ENCODE measurements at regions not wholly inside any gene's neighbourhood (a gene's known extent, or its start where the extent isn't known, plus 50 kb on each side); places are given as distances from the start of the nearest gene placed in this dataset.

- no peak overlapping the region for H3K4me2 ChIP-seq
- no peak overlapping the region for H3K9ac ChIP-seq
- Mint-ChIP-seq H3K4me3 (no peak overlapping the region), H3K9me3 (peaks cover 6% of the 10 kb centered on the region), H3K27me3 (ENCODE audit: insufficient read depth, low read depth) (peaks cover 8% of the 10 kb centered on the region), H3K36me3 (peaks cover 6% of the 10 kb centered on the region), H3K27ac (peak overlapping the region; percentile 6), H3K4me1 (peaks cover 29% of the 10 kb centered on the region)
- no peaks in the 10 kb centered on the region for H4K20me1 ChIP-seq (ENCODE audit: low read depth)
- no peak overlapping the region for H3K4me3 ChIP-seq
- H3K79me2 ChIP-seq (ENCODE audit: low read depth): no peaks in the 10 kb centered on the region
- H3K27me3 ChIP-seq: no peaks in the 10 kb centered on the region
- H3K27ac ChIP-seq: no peak overlapping the region
- no peak for DNase-seq (ENCODE audit: low spot score)
- no peaks in the 10 kb centered on the region for H3K36me3 ChIP-seq
- H3K4me1 ChIP-seq: peaks cover 3% of the 10 kb centered on the region
- no peak overlapping the region for H2AFZ ChIP-seq (replicated peaks)
- no peak for TF ChIP-seq CTCF (IDR thresholded peaks at IDR 0.05)
- no peak for TF ChIP-seq EZH2phosphoT487 (IDR thresholded peaks at IDR 0.05)
- no peak for TF ChIP-seq EZH2 (IDR thresholded peaks at IDR 0.05)
- no peaks in the 10 kb centered on the region for H3K9me3 ChIP-seq (ENCODE audit: low read depth)
- no peaks in the 10 kb centered on the region for H3F3A ChIP-seq (ENCODE audit: low read depth)
Observed at GRCh38 chr2:8154270-8154669, 527.6 kb upstream of the ID2 start.

GRCh38 chr2:8154936-8155335 is 526.9 kb upstream of the ID2 start:
- Histone ChIP-seq H3K79me2 (ENCODE audit: low read depth) (no peaks in the 10 kb centered on the region), H3F3A (ENCODE audit: low read depth) (no peaks in the 10 kb centered on the region), H3K4me2 (no peak overlapping the region), H3K4me3 (no peak overlapping the region), H3K27me3 (no peaks in the 10 kb centered on the region), H3K4me1 (peaks cover 9% of the 10 kb centered on the region), H3K27ac (no peak overlapping the region), H3K36me3 (no peaks in the 10 kb centered on the region), H3K9me3 (ENCODE audit: low read depth) (no peaks in the 10 kb centered on the region), H2AFZ (replicated peaks) (no peak overlapping the region), H4K20me1 (ENCODE audit: low read depth) (no peaks in the 10 kb centered on the region), H3K9ac (no peak overlapping the region)
- no peak for TF ChIP-seq EZH2 (IDR thresholded peaks at IDR 0.05)
- TF ChIP-seq CTCF (IDR thresholded peaks at IDR 0.05): no peak
- no peak for TF ChIP-seq EZH2phosphoT487 (IDR thresholded peaks at IDR 0.05)
- H3K36me3 Mint-ChIP-seq: peaks cover 6% of the 10 kb centered on the region
- DNase-seq (ENCODE audit: low spot score): no peak
- peaks cover 6% of the 10 kb centered on the region for H3K9me3 Mint-ChIP-seq
- H3K4me1 Mint-ChIP-seq: peaks cover 31% of the 10 kb centered on the region
- peaks cover 12% of the 10 kb centered on the region for H3K27me3 Mint-ChIP-seq (ENCODE audit: insufficient read depth, low read depth)
- no peak overlapping the region for H3K27ac Mint-ChIP-seq
- H3K4me3 Mint-ChIP-seq: no peak overlapping the region

GRCh38 chr2:8157621-8158430 is 524.0 kb upstream of the ID2 start:
- H3K36me3 Mint-ChIP-seq: peaks cover 6% of the 10 kb centered on the region
- H3K27ac ChIP-seq: no peak overlapping the region
- no peaks in the 10 kb centered on the region for H3K36me3 ChIP-seq
- H3F3A ChIP-seq (ENCODE audit: low read depth): no peaks in the 10 kb centered on the region
- no peak overlapping the region for H3K9ac ChIP-seq
- H3K27ac Mint-ChIP-seq: peak overlapping the region; percentile 33
- H3K9me3 ChIP-seq (ENCODE audit: low read depth): no peaks in the 10 kb centered on the region
- no peaks in the 10 kb centered on the region for H3K79me2 ChIP-seq (ENCODE audit: low read depth)
- H3K4me3 Mint-ChIP-seq: no peak overlapping the region
- no peak overlapping the region for H3K4me2 ChIP-seq
- H3K4me1 Mint-ChIP-seq: peaks cover 39% of the 10 kb centered on the region
- DNase-seq (ENCODE audit: low spot score): no peak
- no peak for TF ChIP-seq CTCF (IDR thresholded peaks at IDR 0.05)
- no peak for TF ChIP-seq EZH2phosphoT487 (IDR thresholded peaks at IDR 0.05)
- TF ChIP-seq EZH2 (IDR thresholded peaks at IDR 0.05): no peak
- no peaks in the 10 kb centered on the region for H3K27me3 ChIP-seq
- no peak overlapping the region for H3K4me3 ChIP-seq
- H4K20me1 ChIP-seq (ENCODE audit: low read depth): no peaks in the 10 kb centered on the region
- peaks cover 6% of the 10 kb centered on the region for H3K27me3 Mint-ChIP-seq (ENCODE audit: insufficient read depth, low read depth)
- peaks cover 6% of the 10 kb centered on the region for H3K9me3 Mint-ChIP-seq
- no peak overlapping the region for H2AFZ ChIP-seq (replicated peaks)
- H3K4me1 ChIP-seq: peaks cover 17% of the 10 kb centered on the region
